Psoas muscle (tissue), 7 donors: ENCODE measurements at regions not wholly inside any gene's neighbourhood (a gene's known extent, or its start where the extent isn't known, plus 50 kb on each side); places are given as distances from the start of the nearest gene placed in this dataset.

ENCODE experiments used
- ATAC-seq, 4 donors: fragments of 200-7000 bp; cut with Tn5 transposase; one replicate each; pipeline ENCODE4 v1.9.1; 2020; ENCODE audit warnings: moderate library complexity in 3 of 4, mild to moderate bottlenecking in 2 of 4
- DNase-seq, 2 donors: peaks; one replicate each; pipeline ENCODE4 v3.0.0-alpha.2; 2020
- H3K27ac ChIP-seq: fragments of 200-600 bp; one replicate; pipeline ENCODE4 v1.8.0; 2022
- H3K27me3 ChIP-seq, 3 donors: fragments of 200-600 bp in 1 of 3; one replicate each; pipeline versions ENCODE4 v1.6.1 to v1.8.0; 2013 to 2022; ENCODE audit warnings: low read length in 2 of 3, mild to moderate bottlenecking in 2 of 3, moderate library complexity in 1 of 3; ENCODE audit not compliant: insufficient read depth in 3 of 3
- H3K36me3 ChIP-seq, 2 donors: fragments of 200-600 bp in 1 of 2; one replicate each; pipeline versions ENCODE4 v1.6.1 to v1.8.0; 2013 to 2022; ENCODE audit warnings: low read depth in 1 of 2, mild to moderate bottlenecking in 1 of 2, moderate library complexity in 1 of 2; ENCODE audit not compliant: insufficient read depth in 1 of 2
- H3K4me1 ChIP-seq: fragments of 200-600 bp; one replicate; pipeline ENCODE4 v1.8.0; 2022
- H3K4me3 ChIP-seq: fragments of 200-600 bp; one replicate; pipeline ENCODE4 v1.8.0; 2022; ENCODE audit warnings: mild to moderate bottlenecking
- H3K9me3 ChIP-seq: fragments of 200-600 bp; one replicate; pipeline ENCODE4 v1.8.0; 2022
- WGBS, 3 donors: extraction: QIAGEN DNeasy Blood & Tissue Kit; methylation state at CpG; one replicate each; pipeline versions ENCODE4 v1.1.6 to v1.1.7; 2013; 5-methylcytosine and 5-hydroxymethylcytosine counted together
- intact Hi-C, 2 donors: fragments of 100-400 bp; cut with DNase I; formaldehyde crosslinking; loops; one replicate each; pipeline versions ENCODE4 v1.11.0 to v1.14.2; 2022
- TF ChIP-seq, protein P1 (sequence below): fragments of 200-600 bp; IDR thresholded peaks from one replicate; pipeline ENCODE4 v1.8.0; 2022; ENCODE audit warnings: antibody characterized with exemption
- donor health status: healthy with polysubstance abuse.
- donor health status: DM: no; HTN: no; CAD: no; lungs with moderate emphysema.
- donor health status: Bipolar disorder and iron deficiency.
- donor health status: healthy.
- donor health status: DM: yes; HTN: yes; CAD: no.
- donor health status: DM: no; HTN: no; CAD: no.
- donor health status: DM: yes; HTN: yes; CAD: no.

DNA sequence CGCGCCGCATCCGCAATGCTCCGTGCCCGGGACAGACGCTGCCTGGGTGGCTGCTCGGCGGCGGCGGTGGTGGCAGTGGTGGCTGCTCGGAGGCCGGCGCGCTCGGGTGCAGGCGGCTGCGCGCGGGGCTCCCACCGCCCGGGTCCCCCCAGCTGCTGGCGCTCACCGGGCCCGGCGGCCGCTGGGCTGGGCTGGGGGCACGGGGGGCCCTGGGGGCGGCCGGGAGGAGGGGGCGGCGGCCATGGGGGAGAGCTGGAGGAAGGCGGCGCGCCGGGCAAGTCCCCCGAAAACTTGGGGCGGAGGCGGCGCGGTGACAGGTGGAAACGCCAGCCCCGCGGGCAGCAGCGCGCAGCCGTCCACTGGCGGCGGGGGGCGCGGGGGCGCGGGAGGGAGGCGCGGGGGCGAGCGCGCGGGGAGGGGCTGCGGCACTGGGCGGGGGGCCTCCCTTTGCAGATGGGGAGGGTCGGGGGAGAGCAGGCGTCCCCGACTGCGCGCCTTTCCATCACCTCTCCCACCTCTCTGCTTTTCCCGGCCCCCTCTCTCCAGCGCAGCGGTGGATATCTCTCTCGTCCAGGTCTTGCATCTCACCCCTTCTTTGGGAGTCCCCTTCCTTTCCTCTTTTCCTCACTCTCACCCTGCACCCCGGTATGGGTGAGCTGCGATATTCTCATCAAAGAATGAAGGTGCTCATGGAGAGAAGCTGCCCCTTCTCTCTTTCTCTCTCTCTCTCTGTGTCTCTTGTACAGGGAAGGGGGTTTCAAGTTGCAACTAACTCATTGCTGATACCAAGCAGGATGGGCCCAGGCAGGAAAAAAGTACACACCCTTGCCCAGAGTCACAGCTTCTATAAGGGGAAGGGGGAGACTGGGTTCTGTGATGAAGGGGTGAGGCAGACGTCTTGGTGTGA, 83.7 kb upstream of the DHRSX start:
- DNase-seq: no peak
- TF ChIP-seq, protein P1, sequence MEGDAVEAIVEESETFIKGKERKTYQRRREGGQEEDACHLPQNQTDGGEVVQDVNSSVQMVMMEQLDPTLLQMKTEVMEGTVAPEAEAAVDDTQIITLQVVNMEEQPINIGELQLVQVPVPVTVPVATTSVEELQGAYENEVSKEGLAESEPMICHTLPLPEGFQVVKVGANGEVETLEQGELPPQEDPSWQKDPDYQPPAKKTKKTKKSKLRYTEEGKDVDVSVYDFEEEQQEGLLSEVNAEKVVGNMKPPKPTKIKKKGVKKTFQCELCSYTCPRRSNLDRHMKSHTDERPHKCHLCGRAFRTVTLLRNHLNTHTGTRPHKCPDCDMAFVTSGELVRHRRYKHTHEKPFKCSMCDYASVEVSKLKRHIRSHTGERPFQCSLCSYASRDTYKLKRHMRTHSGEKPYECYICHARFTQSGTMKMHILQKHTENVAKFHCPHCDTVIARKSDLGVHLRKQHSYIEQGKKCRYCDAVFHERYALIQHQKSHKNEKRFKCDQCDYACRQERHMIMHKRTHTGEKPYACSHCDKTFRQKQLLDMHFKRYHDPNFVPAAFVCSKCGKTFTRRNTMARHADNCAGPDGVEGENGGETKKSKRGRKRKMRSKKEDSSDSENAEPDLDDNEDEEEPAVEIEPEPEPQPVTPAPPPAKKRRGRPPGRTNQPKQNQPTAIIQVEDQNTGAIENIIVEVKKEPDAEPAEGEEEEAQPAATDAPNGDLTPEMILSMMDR: no peak
- Histone ChIP-seq H3K27me3 (peaks cover 0 to 54% (median 6%) of the 10 kb centered on the region in 3 donors), H3K4me1 (no peaks in the 10 kb centered on the region), H3K27ac (no peak overlapping the region), H3K36me3 (no peaks in the 10 kb centered on the region), H3K9me3 (no peaks in the 10 kb centered on the region), H3K4me3 (no peak overlapping the region)
- 2 to 3% (median 2%) methylated on average over 14 to 73 of the region's 73 CpGs for WGBS, 3 donors
- intact Hi-C loops: no loop called here
- no peak for ATAC-seq

DNA sequence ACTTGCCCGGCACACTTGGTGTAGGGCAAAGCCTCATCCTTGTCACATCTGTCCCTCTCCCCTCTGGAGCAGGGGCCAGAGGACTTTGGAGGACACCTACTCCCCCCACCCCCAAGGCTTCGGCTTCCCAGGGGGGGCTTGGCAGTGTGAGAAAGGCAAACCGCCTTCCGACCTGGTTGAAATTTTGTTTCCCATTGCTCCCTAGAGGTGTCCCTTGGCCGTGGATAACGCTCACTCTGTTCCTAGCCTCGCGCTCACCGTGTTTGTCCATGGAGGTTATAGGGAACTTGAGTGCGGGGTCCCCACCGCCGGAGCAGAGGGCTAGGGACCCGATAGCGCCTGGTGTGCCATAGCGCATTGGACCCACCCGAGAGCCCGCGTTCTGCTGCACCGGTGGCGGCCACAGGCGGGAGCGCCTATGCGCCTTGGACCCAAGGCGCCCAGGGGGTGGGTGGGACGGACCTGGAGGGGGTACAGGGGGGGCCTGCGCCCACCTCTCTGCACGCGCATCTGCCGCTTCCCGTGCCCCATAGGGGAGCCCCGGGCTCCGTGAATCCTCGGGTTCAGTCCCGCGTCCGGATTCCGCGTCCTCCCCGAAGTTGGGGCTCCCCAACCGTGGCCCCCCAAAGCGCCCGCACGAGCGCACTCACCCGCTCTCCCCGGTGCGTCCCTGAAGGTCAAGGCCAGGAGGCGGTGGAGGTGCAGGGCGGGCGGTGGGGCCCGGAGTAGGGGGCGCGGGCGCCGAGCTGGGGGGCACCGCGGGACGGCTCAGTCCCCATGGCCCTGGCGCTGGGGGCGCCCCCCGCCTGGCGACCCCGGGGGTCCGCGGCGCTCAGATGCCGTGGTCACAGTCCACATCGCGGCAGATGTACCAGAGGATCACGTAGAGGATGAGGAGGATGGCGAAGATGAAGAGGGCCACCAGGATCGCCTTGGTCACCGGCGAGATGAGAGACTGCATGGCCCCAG, 82.7 kb upstream of the DHRSX start:
- Histone ChIP-seq H3K27ac (no peak overlapping the region), H3K4me1 (no peaks in the 10 kb centered on the region), H3K36me3 (no peaks in the 10 kb centered on the region), H3K27me3 (peaks cover 0 to 60% (median 6%) of the 10 kb centered on the region in 3 donors), H3K4me3 (no peak overlapping the region), H3K9me3 (no peaks in the 10 kb centered on the region)
- no peak for ATAC-seq
- TF ChIP-seq, protein P1: no peak
- no peak for DNase-seq
- WGBS, 3 donors: 2% methylated on average over 62 to 74 of the region's 74 CpGs
- intact Hi-C loops: no loop called here

DNA sequence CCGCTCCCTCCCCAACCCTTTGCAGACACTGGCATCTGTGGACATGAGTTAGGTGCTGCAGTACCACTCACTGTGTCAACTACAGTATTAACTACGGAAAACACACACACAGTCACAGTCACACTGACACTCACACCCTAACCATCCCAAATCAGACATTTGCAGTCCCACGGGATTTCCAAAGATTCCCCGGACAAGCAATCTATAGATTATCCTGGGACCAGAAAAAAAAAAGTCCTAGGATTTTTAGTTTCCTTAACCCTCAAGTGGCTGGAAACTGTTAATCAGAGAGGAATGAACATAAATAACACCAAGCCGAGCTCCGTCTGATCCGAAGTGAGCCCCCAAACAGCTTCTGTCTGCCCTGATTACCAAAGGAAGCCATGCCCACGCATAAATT, 81.9 kb upstream of the DHRSX start:
- Histone ChIP-seq H3K4me3 (no peak overlapping the region), H3K36me3 (no peaks in the 10 kb centered on the region), H3K27me3 (peaks cover 0 to 60% (median 6%) of the 10 kb centered on the region in 3 donors), H3K9me3 (no peaks in the 10 kb centered on the region), H3K27ac (no peak overlapping the region), H3K4me1 (no peaks in the 10 kb centered on the region)
- 17 to 20% (median 17%) methylated on average over 8 of the region's 8 CpGs for WGBS, 3 donors
- DNase-seq: no peak
- ATAC-seq: no peak
- TF ChIP-seq, protein P1: no peak
- intact Hi-C loops: no loop called here

DNA sequence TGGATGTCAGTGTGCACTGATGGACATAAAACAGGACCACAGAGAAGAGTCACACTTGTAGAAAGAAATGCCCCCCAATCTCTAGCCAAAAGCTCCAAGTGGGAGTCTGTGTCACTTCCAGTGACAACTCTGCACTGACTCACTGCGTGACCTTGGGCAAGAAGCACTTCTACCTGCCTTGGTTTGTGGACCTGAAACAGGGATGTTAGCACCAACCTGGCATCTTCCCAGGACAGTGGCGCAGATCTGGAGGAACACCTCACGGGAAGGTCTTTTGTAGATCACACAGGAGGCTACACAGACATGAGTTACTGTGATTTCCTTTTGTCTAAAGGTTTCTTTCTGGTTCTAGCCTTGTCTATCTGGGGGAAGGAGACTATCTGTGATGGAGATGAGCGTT, 80.5 kb upstream of the DHRSX start:
- no peak for DNase-seq
- intact Hi-C loops: no loop called here
- no peaks in the 10 kb centered on the region for H3K4me1 ChIP-seq
- TF ChIP-seq, protein P1: no peak
- H3K36me3 ChIP-seq: no peaks in the 10 kb centered on the region
- WGBS, 3 donors: 91 to 92% (median 91%) methylated on average over 4 of the region's 4 CpGs
- H3K4me3 ChIP-seq: no peak overlapping the region
- no peak for ATAC-seq
- peaks cover 0 to 59% (median 6%) of the 10 kb centered on the region in 3 donors for H3K27me3 ChIP-seq
- H3K9me3 ChIP-seq: no peaks in the 10 kb centered on the region
- H3K27ac ChIP-seq: no peak overlapping the region
